ENCODE measurements at regions not wholly inside any gene's neighbourhood (a gene's known extent, or its start where the extent isn't known, plus 50 kb on each side); places are given as distances from the start of the nearest gene placed in this dataset.
A peak's percentile ranks its signal among the peaks of the same experiment; 100 is the strongest.

DNA sequence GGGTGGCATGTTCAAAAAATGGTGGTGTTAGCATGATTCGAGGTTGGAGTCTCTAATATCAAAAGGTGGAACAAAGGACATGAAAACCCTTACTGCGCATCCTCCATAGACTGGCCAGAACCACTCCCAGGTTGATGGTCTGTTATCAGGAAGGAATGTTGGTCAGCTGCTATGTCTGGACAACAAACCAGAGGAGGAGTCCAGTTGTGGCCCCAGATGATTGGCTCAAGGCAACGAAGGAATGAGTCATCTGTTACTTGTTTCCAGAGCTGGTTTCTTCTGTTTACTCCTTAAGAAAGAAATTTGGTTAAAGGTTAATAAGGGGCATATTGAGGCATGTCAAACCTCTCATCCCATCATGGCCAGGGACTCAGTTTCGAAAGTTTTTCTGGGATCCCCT, 56.8 kb upstream of the GRIA4 start:
- no peak for DNase-seq

DNA sequence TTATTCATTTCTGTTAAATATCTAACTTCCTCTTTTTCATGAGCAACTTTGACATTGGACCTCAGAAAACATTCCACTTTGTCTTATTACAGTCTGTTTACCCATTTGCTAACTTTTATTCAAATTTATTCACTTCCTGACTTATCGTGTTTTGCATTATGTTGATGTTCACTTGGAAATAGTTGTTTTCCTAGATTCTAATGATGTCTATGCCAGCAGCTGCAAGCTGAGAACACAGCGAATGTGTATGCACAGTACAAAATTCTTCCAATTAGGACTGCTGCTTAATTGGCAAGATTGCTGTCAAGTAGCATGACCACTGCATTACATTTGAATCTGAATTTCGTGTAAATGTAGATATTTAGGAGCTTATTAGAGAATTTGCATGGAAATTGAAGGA, 61.5 kb upstream of the GRIA4 start:
- no peak for DNase-seq

- DNase-seq, result no peak
Observed at GRCh38 chr11:105538588-105538987, 71.3 kb upstream of the GRIA4 start.

GRCh38 chr11:105537531-105537930, 72.3 kb upstream of the GRIA4 start:
- no peak for DNase-seq

GRCh38 chr11:105524286-105524685, 85.6 kb upstream of the GRIA4 start:
- no peak for DNase-seq

DNA sequence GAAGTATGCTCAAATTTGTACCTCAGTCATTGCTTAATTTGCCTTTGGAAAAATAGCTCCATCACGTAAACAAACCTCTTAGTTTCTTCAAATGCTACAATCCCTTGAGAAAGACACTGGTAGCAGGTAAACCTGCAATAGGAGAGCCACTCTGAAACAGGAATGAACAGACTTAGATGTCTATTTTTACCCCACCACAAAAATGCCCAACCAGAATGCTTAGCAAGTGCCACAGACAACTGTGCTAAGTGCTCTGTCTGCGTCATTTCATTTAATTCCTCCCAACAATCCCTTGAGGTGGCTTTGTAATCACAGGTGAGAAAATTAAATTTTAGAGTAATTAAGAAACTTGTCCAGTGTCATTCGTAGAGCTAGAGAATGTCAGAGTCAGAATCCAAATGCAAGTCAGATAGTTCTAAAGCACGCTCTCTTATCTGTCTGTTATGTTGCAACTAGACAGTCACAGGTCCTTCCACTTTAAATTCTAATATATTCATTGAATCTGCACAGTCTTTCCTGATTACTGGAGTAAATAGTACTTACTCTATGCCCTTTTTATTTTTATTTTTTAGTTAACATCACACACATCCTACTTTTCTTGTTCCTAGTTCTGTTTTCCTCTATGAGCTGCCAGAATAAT, 89.0 kb upstream of the GRIA4 start:
- no peak for DNase-seq

- DNase-seq, result no peak
Observed at GRCh38 chr11:105507496-105508254, 102.2 kb upstream of the GRIA4 start.

DNA sequence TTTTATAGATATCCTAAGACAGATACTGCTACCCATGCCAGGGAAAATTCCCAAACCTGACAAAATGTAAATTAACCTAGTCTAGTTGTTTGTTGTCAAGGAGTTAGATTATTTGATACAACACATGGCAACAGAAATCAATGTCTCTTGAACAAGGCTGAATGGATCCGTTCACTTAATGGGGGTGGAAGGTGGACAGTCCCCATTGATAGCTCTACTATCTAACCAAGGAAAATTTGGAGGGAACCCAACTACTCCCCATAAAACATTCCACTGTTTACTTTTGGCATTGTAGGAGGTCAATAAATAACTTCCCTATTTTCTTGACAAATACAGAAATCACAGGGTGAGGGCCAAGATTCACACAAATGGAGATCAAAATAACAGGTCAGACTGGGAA, 117.9 kb upstream of the GRIA4 start:
- DNase-seq, result no peak

GRCh38 chr11:105491394-105491793, 118.5 kb upstream of the GRIA4 start:
- no peak for DNase-seq

- DNase-seq, result no peak
Observed at GRCh38 chr11:105490333-105490732, 119.5 kb upstream of the GRIA4 start.

- DNase-seq, result no peak
Observed at GRCh38 chr11:105489446-105489845, 120.4 kb upstream of the GRIA4 start.

- DNase-seq, result no peak
Observed at GRCh38 chr11:105486929-105487328, 122.9 kb upstream of the GRIA4 start.

DNA sequence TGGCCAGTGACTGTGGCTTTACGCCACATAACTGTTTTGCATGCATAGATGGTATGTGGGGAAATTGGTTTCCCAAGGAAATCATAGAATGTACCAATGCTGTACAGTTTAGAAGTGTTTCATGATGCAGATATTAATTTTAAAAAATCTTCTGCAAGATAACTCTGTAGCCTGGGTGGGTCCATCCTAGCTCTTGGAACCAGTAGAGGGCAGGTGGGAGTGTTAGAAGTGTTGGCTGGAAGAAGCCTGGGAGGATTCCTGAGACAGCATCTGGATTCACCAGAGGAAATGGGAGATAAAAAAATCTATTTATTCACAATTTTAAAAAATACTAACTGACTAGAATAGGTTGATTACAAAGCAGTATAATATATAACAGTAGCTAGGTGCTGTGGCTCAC, 139.9 kb upstream of the GRIA4 start:
- no peak for DNase-seq

DNA sequence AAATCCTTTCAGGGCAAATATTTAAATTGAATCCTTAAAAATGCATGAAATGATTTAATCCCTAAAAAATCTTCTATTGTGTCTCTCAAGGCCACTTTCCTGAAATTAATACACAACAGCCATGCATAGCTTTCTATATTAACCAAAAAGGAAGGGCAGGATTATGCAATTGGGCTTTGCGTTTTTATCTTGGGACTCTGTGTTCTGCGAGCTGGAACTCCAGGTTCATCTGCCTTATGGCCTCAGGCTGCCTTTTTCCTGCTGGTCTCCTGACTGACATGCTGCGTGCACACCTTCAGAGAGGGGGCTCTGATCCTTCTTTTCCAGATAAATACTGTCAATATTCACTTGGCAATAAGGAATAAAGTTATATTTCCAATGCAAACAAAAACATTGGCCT, 141.7 kb upstream of the GRIA4 start:
- DNase-seq, result no peak

DNA sequence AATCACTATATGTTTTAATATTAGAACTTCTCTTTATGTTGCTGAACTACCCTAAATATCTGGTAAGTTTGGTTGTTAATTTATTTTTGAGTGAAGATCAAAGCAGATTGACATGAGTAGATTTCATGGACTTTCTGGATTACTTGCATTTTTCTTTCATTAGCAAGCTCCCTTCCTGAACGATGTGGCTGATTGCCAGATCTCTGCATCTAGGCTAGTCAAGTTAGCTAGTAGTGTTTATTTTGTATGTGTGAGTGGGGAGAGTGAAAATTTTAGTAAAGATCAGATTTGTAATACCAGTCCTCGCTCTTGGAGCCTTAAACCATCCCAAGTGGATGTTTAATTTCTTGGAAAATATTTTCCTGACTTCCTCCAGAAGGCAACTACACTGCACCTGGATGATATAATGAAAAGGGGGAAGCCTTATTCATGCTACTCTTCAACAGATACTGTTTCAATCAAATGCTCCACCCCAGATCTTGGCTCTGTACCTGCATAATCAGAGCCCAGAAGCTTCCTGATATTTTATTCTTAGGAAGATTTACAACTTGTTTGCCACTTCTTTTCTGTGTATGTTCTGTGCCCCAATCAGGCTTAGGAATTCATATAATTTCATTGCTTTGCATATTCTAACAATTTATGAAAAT, 143.2 kb upstream of the GRIA4 start:
- DNase-seq, result peak; percentile 53

DNA sequence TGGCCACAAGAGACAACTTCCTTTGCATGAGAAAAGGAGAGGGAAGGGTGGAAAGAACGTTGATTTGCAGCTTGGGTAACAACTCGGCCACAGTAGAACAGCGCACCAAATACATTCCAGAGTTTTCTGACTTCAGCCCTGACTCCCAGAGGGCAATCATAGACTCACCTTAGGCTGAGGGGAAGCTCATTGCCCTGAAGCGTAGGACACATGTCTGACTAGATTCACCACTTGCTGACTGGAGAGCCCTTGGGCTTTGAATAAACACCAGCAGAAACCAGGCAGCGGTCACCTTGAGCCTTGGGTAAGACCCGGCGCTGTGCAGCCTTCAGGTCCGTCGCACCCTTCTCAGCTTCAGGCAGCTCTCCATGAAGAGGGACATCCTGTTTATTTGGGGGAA, 151.8 kb upstream of the GRIA4 start:
- no peak for DNase-seq

DNA sequence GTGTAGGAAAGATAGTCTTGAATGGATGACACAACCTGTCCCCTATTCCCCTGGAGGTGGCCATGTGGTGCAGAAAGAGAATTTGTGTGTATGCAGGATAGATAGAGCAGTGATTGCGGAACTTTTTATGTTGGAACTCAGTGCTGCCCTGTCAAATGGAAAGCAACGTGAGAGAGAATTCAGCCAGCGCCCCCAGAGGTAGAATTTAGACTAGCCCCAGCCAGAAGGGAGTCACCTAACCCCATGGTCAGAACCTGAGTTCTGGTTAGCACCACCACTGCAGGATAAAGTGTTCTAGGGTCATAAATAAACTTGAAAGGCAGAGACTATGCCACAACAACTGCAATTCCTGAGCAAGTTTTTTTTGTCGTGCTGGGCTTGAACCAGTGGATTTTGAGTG, 152.9 kb upstream of the GRIA4 start:
- DNase-seq, result no peak

GRCh38 chr11:105449100-105449734, 160.7 kb upstream of the GRIA4 start:
- no peak for DNase-seq

- no peak for DNase-seq
Observed at GRCh38 chr11:105448703-105449079, 161.2 kb upstream of the GRIA4 start.

GRCh38 chr11:105447936-105448702, 161.8 kb upstream of the GRIA4 start:
- no peak for DNase-seq

- DNase-seq, result no peak
Observed at GRCh38 chr11:105443623-105444022, 166.2 kb upstream of the GRIA4 start.

GRCh38 chr11:105432241-105432995, 177.5 kb upstream of the GRIA4 start:
- no peak for DNase-seq

Measured in fibroblast of skin of back (primary cell).